Urinary bladder (tissue), 3 donors: ENCODE measurements at regions not wholly inside any gene's neighbourhood (a gene's known extent, or its start where the extent isn't known, plus 50 kb on each side); places are given as distances from the start of the nearest gene placed in this dataset.
"Not testable (repeated sequence)": the region's sequence is repeated elsewhere in the genome, so short reads cannot be mapped to it uniquely, and the experiment has no call there.

Experiments
- DNase-seq: peaks from one replicate; pipeline ENCODE4 v3.0.0-alpha.2; 2015; ENCODE audit errors: extremely low spot score
- H3K27ac ChIP-seq: one replicate; pipeline ENCODE4 v1.5.1; 2013; ENCODE audit warnings: low read depth, mild to moderate bottlenecking, moderate library complexity
- H3K36me3 ChIP-seq: one replicate; pipeline ENCODE4 v1.6.1; 2013; ENCODE audit warnings: mild to moderate bottlenecking, moderate library complexity; ENCODE audit not compliant: insufficient read depth
- H3K4me1 ChIP-seq: one replicate; pipeline ENCODE4 v1.6.1; 2013; ENCODE audit warnings: mild to moderate bottlenecking, moderate library complexity; ENCODE audit not compliant: insufficient read depth
- H3K4me3 ChIP-seq: one replicate; pipeline ENCODE4 v1.5.1; 2013; ENCODE audit warnings: low read depth, low read length
- WGBS: extraction: QIAGEN DNeasy Blood & Tissue Kit; methylation state at CpG from one replicate; pipeline ENCODE4 v1.1.7; 2013; 5-methylcytosine and 5-hydroxymethylcytosine counted together
- donor health status: healthy with polysubstance abuse.
- donor health status: healthy.

GRCh38 chr9:29144476-29144875 lies 1571.2 kb upstream of the C9orf72 start:
- H3K4me3 ChIP-seq = no peak overlapping the region
- H3K4me1 ChIP-seq = no peaks in the 10 kb centered on the region
- H3K36me3 ChIP-seq = no peaks in the 10 kb centered on the region
- no peak for DNase-seq
- H3K27ac ChIP-seq = no peak overlapping the region
- WGBS = 93% methylated on average over 1 of the region's 1 CpG

- H3K4me1 ChIP-seq = no peaks in the 10 kb centered on the region
- no peak overlapping the region for H3K27ac ChIP-seq
- H3K4me3 ChIP-seq = no peak overlapping the region
- H3K36me3 ChIP-seq = no peaks in the 10 kb centered on the region
- no peak for DNase-seq
- WGBS = 87% methylated on average over 3 of the region's 3 CpGs
Observed at GRCh38 chr9:29150606-29151005, 1577.3 kb upstream of the C9orf72 start.

- WGBS = 84% methylated on average over 6 of the region's 6 CpGs
- Histone ChIP-seq H3K4me1 (no peaks in the 10 kb centered on the region), H3K36me3 (no peaks in the 10 kb centered on the region), H3K27ac (no peak overlapping the region), H3K4me3 (no peak overlapping the region)
- no peak for DNase-seq
Observed at GRCh38 chr9:29160763-29161353, 1587.6 kb upstream of the C9orf72 start.

- Histone ChIP-seq H3K4me1 (no peaks in the 10 kb centered on the region), H3K4me3 (no peak overlapping the region), H3K36me3 (no peaks in the 10 kb centered on the region), H3K27ac (no peak overlapping the region)
- no peak for DNase-seq
- WGBS = 72% methylated on average over 3 of the region's 3 CpGs
Observed at GRCh38 chr9:29174136-29174535, 1600.9 kb upstream of the C9orf72 start.

- no peak for DNase-seq
- Histone ChIP-seq H3K36me3 (no peaks in the 10 kb centered on the region), H3K4me3 (no peak overlapping the region), H3K4me1 (no peaks in the 10 kb centered on the region), H3K27ac (no peak overlapping the region)
- 82% methylated on average over 2 of the region's 2 CpGs for WGBS
Observed at GRCh38 chr9:29176231-29176630, 1603.0 kb upstream of the C9orf72 start.

- 79% methylated on average over 2 of the region's 2 CpGs for WGBS
- DNase-seq = no peak
Observed at GRCh38 chr9:29176786-29177185, 1603.5 kb upstream of the C9orf72 start.

GRCh38 chr9:29183971-29184370 lies 1610.7 kb upstream of the C9orf72 start:
- WGBS = 45% methylated on average over 3 of the region's 3 CpGs
- H3K36me3 ChIP-seq = no peaks in the 10 kb centered on the region
- H3K4me1 ChIP-seq = no peaks in the 10 kb centered on the region
- no peak for DNase-seq
- no peak overlapping the region for H3K27ac ChIP-seq
- no peak overlapping the region for H3K4me3 ChIP-seq

More at GRCh38 chr9:29176786-29177185, 1603.5 kb upstream of the C9orf72 start:
- no peaks in the 10 kb centered on the region for H3K36me3 ChIP-seq
- H3K4me3 ChIP-seq = no peak overlapping the region
- no peak overlapping the region for H3K27ac ChIP-seq
- H3K4me1 ChIP-seq = no peaks in the 10 kb centered on the region

GRCh38 chr9:29188771-29189170 lies 1615.5 kb upstream of the C9orf72 start:
- not testable (repeated sequence) for H3K27ac ChIP-seq, H3K36me3 ChIP-seq, H3K4me3 ChIP-seq, DNase-seq, H3K4me1 ChIP-seq
- WGBS = 99% methylated on average over 17 of the region's 34 CpGs

- not testable (repeated sequence) for H3K27ac ChIP-seq, H3K36me3 ChIP-seq, H3K4me1 ChIP-seq, DNase-seq, H3K4me3 ChIP-seq
- WGBS = 95% methylated on average over 33 of the region's 33 CpGs
Observed at GRCh38 chr9:29189221-29189620, 1615.9 kb upstream of the C9orf72 start.

GRCh38 chr9:29198861-29199260 lies 1625.6 kb upstream of the C9orf72 start:
- 84% methylated on average over 4 of the region's 4 CpGs for WGBS
- no peak overlapping the region for H3K4me3 ChIP-seq
- H3K36me3 ChIP-seq = no peaks in the 10 kb centered on the region
- no peaks in the 10 kb centered on the region for H3K4me1 ChIP-seq
- no peak overlapping the region for H3K27ac ChIP-seq
- DNase-seq = no peak

GRCh38 chr9:29199975-29200374 lies 1626.7 kb upstream of the C9orf72 start:
- 61% methylated on average over 3 of the region's 3 CpGs for WGBS
- Histone ChIP-seq H3K4me3 (no peak overlapping the region), H3K36me3 (no peaks in the 10 kb centered on the region), H3K27ac (no peak overlapping the region), H3K4me1 (no peaks in the 10 kb centered on the region)
- DNase-seq = no peak

GRCh38 chr9:29200650-29201049 lies 1627.4 kb upstream of the C9orf72 start:
- no peak for DNase-seq
- Histone ChIP-seq H3K4me1 (no peaks in the 10 kb centered on the region), H3K27ac (no peak overlapping the region), H3K4me3 (no peak overlapping the region), H3K36me3 (no peaks in the 10 kb centered on the region)
- 90% methylated on average over 3 of the region's 3 CpGs for WGBS

GRCh38 chr9:29203244-29203930 lies 1630.1 kb upstream of the C9orf72 start:
- no peaks in the 10 kb centered on the region for H3K36me3 ChIP-seq
- 62% methylated on average over 2 of the region's 2 CpGs for WGBS
- H3K4me1 ChIP-seq = no peaks in the 10 kb centered on the region
- no peak overlapping the region for H3K4me3 ChIP-seq
- no peak for DNase-seq
- H3K27ac ChIP-seq = no peak overlapping the region

- Histone ChIP-seq H3K36me3 (no peaks in the 10 kb centered on the region), H3K27ac (no peak overlapping the region), H3K4me1 (no peaks in the 10 kb centered on the region), H3K4me3 (no peak overlapping the region)
- no peak for DNase-seq
Observed at GRCh38 chr9:29208670-29209069, 1635.4 kb upstream of the C9orf72 start.
